HCEC 1CT (cell line): ENCODE measurements at regions not wholly inside any gene's neighbourhood (a gene's known extent, or its start where the extent isn't known, plus 50 kb on each side); places are given as distances from the start of the nearest gene placed in this dataset.
"Not testable (repeated sequence)": the region's sequence is repeated elsewhere in the genome, so short reads cannot be mapped to it uniquely, and the experiment has no call there.

ENCODE experiments used
- DNase-seq: peaks from one replicate; pipeline ENCODE4 v3.0.0-alpha.2; 2017

DNA sequence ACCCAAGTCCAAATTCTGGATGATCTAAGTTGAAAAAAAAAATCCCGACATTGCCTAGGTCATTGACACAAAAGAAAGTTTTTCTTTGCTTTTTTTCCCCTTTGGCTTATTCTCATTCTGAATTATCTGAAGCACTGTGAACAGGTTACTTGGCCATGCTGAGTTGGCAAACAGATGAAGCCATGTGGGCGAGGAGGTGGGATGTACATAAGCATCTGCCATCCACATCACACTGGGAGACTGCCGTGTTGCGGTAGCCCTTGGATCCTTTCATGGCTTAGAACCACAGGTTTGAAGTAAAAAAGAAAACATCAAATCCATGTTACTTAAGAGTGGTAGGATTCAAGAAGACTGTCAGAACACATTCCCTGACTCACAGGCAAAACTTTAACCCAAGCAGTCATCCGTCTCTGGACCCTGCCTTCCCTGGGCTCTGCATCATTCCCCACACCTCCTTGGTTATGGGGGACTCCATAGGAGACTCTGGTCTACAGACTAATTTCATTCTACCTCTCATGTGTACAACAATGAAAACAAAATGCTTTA lies 242.5 kb upstream of the SERP2 start:
- DNase-seq, result no peak

DNA sequence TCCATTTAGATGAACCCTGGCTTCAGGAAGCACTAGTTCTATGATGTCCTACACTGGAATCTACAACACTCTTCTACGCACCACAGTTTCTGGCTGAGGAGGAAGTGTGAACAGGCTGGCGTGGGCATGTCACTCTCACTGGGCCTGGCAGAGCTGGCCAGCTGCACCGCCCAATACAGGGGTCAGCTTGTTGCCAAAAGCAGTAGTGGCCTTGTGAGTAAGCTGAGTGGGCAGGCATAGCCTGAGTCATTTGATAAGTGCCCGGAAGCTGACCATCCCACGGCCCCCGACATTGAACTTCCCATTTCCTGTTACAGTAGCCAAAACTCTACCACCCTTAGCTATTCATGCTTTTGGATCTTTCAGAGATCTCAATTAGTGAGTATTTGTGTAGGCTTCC lies 240.9 kb upstream of the SERP2 start:
- DNase-seq, result peak; percentile 54

DNA sequence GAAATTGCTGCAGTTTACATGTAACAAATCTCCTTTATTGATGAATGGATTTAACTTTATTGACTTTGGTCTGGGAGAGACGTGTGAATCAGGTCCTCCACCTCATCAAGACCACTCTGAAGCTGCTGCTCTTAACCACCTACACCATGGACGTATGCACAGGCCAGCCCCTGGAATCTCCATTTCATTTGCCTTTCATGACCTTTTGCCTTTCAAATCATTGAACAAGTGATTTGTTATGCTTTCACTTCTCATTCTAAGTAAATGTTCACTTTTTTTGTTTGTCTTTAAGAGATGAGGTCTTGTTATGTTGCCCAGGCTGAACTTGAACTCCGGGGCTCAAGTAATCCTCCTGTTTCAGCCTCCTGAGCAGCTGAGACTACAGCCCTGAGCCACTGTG lies 240.0 kb upstream of the SERP2 start:
- DNase-seq, result no peak

DNA sequence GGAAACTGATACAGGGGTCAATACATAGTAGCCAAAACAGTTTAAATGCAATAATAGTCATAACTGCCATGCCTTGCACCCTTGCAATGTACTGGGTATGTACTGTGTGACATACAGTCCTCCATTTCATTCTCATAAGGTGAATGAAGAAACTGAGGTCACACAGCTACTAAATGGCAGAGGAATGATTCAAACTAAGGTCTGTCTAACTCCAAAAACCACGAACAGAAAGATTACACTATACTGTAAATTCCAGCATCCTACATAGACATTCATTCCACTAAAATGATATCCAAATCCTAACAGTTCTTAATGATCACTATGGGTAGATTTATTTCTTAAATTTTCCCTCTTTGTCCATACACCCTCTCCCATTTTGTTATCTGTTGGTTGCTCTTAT lies 238.1 kb upstream of the SERP2 start:
- DNase-seq, result no peak

DNA sequence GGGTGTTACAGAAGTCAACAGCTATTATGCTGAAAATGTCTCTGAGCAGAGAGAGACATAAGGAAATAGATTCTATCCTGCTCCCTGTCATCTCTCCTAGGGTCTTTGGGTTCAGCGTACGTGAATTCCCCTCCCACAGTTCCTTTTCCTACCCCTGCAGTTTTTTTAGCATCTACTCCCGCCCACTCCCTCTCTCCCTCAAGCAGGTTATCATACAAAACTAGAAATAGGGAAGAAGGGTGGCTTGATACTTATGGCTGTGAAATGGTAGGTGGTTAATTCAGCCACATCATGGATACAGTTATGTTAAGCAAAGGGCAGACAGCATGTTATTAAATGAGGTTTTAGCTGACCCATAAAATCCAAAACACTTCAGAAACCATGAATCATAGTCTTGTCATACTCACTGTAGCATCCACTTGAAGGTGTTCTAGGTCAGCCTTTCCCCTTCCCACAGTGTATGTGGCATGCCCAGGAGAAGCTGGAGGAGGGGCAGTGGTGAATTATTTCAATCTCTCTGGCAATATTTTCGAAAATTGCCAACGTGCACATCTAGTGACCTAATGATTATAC lies 236.8 kb upstream of the SERP2 start:
- DNase-seq, result no peak

DNA sequence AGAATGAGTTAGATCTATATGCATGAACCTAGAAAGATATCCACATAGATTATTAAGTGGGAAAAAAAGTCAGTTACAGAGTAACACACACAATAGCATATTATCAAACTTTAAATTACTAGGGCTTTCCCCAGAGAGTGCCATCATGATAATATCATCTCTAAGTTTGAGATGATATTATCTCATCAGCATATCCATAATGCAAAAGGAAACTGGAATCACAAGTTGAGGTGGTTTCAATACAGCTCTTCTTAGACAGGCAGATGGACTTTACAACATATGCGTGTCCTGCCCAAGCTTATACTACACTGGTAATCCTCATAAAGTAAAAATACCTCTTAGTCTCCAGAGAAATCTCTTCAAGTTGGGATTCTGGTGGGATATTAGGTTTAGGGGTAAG lies 236.2 kb upstream of the SERP2 start:
- DNase-seq, result no peak

DNA sequence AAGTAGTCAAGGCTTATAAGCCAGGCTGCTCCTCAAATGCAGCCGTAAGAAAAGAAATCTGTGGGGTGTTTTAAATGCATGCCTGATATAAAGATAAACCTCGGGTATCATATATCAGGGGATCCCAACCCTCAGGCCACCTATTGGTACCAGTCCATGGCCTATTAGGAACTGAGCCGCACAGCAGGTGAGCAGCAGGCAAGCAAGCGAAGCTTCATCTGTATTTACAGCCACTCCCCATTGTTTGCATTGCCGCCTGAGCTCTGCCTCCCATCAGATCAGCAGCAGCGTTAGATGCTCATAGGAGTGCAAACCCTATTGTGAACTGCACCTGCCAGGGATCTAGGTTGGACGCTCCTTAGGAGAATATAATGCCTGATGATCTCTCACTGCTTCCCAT lies 233.5 kb upstream of the SERP2 start:
- no peak for DNase-seq

DNA sequence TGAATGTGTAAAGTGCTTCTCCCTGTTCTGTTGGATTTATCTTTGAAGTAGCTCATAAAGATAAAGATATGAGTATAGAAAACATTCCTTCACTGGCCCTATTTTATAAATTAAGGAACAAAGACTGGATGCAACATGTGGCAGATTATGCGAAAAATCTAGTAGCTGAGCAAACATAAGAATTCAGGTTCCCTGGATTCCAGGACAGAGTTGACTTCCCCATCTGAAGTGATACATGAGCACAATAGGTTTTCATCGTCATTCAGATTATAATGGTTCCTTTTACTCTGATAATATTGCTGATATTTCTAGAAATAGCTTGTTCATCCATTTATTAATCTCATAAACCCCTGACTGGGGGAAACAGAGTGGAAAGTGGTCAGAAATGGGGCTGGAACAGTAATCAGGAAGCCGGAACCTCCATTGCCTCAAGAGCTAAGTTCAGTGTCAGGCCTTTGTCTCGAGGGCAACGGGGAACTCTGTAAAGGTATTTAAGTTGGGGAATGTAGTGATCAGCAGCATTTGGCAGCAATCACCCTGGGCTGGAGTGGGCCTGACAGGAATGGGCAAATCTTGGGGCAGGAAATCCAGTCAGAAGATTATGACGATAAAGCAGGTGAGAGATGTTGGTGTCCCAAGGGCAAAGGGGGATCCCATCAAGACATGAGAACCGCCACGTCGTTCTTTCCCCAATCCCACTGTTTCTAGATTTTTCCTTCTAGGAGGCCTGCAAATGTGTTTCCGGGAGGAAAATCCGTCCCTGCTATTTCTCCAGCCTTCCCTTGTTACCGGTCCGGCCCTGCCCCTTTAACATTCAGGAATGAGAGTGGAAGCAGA lies 232.5 kb upstream of the SERP2 start:
- DNase-seq, result no peak

DNA sequence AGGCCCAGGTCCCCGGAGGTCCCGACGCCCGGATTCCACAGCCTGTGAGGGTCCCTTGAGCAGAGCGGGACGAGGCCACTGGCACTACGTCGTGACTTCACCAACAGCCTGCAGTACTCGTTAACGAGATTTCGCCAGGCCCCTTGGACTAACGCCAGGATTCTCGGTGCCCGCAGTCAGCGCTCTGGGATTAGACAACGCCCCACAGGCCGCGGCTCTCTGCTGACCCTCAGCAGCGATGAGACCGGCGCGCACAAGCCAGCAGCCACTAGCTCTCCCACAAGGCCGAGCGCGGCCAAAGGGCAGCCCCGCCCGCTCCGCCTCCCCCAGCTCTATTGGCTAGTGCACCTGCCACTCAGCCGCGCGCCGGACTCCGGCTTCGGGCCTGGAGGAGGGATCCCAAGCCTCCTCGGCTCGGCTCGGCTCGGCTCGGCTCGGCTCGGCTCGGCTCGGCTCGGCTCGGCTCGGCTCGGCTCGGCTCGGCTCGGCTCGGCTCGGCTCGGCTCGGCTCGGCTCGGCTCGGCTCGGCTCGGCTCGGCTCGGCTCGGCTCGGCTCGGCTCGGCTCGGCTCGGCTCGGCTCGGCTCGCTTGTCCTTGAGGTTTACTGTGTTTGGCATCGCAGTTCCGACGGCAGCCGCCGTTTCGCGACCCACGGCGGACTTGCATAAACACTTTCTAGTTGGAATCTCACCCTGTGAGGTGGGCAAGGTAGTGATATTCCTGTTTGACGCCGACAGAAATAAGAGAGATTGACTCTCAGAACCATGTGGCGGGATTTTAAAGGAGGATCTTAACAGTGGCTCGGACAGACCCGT lies 231.7 kb upstream of the SERP2 start:
- DNase-seq, result peak; percentile 93

DNA sequence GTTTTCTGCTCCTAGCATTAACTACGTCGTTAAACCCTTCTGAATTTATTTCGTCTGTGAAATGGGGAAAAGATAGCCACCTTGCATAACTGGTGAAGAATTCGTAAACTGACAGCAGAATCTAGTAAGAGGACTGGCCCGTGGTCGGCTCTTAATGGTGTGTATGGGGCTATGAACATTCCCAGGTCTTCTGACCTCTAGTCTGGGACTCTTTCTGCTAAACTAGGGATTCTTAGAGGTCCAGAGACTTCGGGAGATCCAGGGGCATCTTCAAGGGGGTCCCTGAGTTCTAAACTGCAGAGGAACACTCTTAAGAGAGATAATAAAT lies 231.1 kb upstream of the SERP2 start:
- DNase-seq, result peak; percentile 10

DNA sequence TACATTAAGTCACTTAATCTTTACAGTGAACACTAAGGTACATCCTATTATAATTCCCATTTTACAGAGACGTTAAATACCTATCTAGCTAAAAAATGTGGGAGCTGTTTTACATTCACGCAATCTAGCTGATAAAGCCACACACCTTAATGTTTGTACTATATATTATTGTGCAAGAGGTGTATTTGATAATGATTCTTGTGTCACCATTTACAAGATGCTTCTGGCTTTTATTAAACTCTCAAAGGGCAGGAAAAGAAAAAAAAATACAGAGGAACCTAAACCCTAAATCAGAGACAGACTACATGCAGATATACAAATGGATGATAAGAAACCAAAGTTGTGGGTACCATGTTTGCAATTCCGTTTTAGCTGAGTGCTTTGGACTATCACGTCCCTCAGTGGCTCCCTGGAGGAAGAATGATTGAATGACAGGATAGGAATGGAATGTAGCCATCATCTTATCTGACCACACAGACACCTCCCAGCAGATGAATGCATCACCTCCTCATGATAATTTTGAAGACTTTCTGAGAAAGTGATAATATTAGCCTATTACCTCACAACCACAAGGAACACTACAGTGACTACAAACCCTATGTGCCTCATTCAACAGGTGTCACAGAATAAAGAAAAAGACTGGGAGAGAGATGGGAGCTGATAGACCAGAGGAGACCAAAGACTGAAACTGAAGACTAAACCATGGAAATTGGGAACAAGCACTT lies 230.5 kb upstream of the SERP2 start:
- peak; percentile 42 for DNase-seq

DNA sequence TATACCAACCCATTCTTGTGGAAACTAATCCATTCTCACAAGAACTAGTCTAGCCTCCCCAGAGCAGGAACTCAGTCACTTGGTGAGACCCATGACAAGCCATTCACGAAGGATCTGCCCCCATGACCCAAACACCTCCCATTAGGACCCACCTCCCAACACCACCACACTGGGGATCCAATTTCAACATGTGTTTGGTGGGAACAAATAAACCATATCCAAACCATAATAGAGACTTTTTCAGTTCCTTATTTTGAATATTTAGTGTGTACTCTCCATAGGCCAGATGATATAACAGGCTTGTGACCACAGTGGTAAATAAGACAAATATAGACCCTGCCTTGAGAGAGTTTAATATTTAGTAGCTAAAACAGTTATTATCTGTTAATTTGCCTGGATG lies 227.5 kb upstream of the SERP2 start:
- no peak for DNase-seq

DNA sequence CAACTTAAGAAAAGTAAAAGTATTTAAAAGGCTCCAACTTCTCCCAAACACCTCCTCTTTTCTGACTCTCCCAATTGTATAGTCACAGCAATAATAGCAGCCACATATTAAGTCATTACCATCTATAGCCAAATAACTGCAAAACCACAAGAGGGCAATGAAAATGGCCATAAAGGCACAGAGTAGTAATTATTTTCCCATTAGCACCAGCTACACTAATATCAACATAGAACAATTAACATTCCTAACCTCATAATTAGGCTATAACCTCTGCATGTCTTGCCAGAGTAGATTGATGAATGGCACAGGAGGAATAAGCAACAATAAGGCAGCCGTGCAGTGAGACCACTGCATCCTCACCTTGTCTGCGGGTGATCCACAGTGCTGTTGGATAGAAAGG lies 226.4 kb upstream of the SERP2 start:
- no peak for DNase-seq

DNA sequence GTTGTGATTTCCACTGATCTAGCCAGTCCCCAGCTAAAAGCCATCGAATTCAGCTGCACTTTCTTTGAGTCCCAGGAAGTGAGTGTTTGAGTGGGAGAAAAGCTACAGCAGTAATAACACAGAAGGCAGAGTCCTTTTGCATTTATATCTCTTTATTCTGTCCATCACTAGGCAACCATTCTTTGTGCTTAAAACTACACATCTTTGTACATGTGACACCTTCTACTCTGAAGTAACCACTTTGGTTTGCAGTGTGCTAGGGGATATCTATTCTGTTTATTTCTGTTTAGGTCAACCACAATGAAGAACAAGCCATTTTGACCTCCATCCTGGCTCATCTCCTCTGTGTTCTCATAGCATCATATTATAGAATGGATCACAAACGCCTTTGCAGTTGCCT lies 226.0 kb upstream of the SERP2 start:
- DNase-seq, result no peak

DNA sequence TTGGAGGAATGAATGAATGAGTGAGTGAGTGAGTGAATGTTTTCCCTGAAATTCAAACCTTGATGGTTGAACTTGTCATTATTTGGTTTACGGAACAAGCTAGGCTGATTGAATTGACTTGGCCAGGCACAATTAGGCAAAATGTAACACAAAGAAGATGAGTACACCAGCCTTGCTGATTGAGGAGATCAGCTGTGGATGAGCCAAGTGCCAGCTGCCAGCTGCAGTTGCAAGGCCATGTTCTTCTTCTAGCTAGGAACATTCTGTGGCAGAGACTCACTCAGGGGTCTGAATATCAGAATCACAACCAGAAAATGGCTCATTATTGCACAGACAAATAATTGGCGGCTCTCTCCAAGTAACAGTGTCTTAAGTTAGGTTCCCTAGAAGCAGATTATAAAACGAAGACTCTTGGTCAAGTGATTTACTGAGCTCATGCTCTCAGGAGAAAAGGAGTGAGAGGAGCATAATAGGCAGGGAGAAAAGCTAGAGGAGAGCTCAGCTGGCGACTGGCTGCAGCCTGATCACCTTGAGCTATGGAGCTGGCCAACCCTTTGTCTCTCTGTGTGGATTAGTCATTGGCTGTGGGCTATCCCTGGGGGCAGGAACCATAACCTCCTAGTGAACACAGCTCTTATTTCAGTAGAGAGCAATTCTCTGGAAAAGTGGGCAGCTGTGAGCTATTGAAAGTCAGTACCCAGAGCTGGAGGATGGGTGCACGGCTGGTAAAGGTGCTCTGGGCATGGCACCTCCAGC lies 225.3 kb upstream of the SERP2 start:
- DNase-seq, result no peak

DNA sequence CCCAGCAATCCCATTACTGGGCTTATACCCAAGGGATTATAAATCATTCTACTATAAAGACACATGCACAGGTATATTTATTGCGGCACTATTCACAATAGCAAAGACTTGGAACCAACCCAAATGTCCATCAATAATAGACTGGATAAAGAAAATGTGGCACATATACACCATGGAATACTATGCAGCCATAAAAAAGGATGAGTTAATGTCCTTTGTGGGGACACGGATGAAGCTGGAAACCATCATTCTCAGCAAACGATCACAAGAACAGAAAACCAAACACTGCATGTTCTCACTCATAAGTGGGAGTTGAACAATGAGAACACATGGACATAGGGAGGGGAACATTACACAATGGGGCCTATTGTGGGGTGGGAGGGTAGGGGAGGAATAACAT lies 224.4 kb upstream of the SERP2 start:
- not testable (repeated sequence) for DNase-seq

DNA sequence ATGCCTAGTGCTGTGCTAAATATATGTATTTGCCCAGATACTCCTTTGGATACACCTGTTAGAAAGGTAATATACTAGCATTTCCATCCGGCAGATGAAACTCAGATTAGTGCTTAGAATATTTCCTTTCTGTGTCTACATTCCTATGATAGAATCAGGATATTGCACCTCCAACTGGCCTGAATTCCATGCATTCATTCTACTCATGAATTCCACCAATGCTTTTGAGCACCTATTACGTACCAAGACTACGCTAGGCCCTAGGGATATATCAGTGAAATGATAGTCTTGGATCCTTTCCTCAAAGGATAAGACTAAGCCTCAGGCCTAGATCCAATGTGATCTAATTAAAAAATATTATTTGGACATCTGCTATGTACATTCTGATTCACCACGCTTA lies 223.8 kb upstream of the SERP2 start:
- DNase-seq, result no peak

DNA sequence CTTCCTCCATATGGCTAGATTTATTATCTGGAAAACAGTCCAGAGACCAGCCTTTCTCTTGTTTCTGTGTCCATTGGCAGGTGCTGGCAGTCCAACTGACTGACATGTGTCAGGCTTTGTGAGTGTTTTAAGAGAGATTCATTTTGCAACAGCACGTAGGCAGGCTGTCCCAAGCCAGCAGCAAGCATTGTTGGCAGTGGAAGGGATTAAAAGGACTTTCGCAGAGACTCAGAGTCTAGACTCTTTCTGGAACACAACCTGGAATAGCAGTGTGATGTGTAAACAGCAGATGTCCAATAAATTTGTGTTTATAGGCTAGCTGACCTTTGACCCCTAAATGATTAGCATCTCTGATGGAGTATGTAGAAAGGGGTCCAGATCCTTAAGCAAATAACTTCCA lies 222.2 kb upstream of the SERP2 start:
- DNase-seq, result no peak

DNA sequence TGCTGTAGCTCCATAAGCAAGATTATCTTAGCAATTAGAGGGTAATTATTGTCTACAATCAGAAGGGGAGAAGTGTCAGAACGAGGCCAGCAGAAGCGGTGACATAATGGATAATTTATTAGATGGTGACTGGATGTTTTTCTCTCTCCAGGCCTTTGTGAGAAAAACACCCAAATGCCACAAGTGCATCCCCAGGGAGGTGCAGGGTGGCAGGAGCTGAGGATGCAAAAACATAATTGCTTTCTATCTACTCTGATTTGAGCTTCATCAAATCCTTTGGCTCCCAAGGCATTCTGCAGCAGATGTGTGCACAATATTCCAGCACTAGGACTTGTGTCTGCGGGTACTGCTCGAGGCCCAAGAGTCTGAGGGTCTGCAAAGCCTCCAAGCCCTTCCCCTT lies 220.1 kb upstream of the SERP2 start:
- DNase-seq, result no peak

DNA sequence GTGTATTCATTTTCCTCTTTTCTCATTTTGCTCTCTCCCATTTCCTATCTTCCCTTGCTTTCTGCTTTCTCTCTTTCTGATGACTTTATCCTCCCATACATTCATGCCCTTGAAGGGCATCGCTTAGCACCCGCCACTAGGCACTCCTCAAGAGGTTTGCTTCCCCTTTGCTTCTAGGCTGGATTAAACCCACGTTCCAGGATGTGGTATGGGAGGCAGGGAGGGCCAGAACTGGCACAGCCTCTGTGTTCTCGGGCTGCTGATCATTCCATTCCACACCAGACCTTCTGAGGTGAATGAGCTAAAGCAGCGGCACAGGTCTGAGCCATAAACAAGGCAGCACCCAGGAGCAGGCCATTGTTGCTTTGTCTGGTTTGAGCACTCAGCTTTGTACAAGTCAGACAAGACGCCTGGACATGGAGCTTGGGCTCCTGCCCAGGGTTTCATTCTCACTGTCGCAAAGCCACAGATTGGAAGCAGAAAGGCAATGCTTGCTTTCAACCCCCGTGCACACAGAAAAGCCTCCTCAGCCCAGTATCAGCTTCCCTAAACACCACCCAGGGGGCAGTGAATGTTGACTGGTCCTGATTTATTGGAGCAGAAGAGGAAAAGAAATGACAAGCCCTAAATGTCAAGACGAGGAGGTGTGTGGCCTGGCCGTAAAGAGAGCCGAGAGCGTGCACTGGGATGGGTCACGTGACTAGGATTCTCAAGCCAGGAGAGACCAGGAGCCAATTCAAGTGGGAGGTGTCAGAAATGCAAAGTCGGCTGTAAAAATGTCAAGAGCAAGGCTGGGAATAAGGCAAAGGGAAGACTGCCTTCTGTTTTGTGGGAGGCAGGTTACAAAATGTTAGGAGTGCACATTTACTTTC lies 218.0 kb upstream of the SERP2 start:
- no peak for DNase-seq

DNA sequence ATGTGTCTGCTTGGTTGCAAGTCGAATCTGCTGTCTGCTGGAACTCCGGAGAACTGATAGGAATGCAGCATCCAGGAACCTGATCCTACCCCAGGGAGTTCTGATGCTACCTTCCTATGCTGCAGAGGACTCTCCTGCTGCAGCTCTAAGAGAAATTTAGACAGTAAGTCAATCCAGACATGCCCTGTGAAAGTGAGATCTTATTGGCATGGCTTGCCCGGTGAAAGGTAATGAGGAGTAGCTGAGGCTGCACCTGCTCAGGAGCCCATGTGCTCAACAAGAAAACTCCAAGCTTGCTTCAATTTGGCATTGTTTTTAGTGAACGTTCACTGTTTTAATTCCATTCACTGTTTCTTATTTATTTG lies 217.3 kb upstream of the SERP2 start:
- DNase-seq, result no peak

DNA sequence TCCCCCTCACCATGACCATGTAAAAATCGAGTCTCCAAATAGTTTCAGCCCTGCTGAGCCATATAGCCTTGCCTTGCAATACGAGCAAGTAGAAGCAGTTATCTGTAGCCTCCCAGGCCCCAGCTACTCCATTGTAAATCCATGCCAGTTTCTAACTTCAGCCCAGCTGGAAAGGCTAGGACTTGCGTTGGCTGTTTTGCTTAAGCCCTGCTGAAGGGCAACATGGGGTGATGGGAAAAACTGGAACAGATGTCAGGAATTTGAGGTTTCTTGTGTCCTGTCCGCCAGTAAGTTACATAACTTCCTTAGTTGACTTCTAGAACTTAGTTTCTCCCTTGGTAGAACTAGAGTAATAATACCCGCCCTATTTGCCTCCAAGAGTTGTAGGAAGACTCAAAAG lies 216.0 kb upstream of the SERP2 start:
- no peak for DNase-seq
